HCT116 (cell line): ENCODE measurements at regions not wholly inside any gene's neighbourhood (a gene's known extent, or its start where the extent isn't known, plus 50 kb on each side); places are given as distances from the start of the nearest gene placed in this dataset.

Source experiments
- ATAC-seq: fragments of 200-7000 bp; cut with Tn5 transposase; 2 replicates; pipeline ENCODE4 v1.9.1; 2020; ENCODE audit warnings: mild to moderate bottlenecking, moderate library complexity
- BruUV-seq: library from RNA; stranded (reverse); fragments of 400-500 nt; replicated peaks from 2 replicates; lab custom pipeline; 2021; lab: Mats Ljungman, UMichigan
- CTCF ChIA-PET: fragments of 300-600 bp; sonication (Branson Sonifier 250); formaldehyde crosslinking; loops from one replicate; lab custom pipeline; 2021; ENCODE audit warnings: antibody characterized with exemption; lab: Charles Lee
- POLR2A ChIA-PET: fragments of 300-600, 350-600 bp; sonication (Branson Sonifier 250); formaldehyde crosslinking; loops from one replicate; lab custom pipeline; 2021; ENCODE audit warnings: antibody characterized with exemption; lab: Charles Lee
- RAD21 ChIA-PET, 2 experiments: fragments of 300-600 bp; sonication (Branson Sonifier 250); formaldehyde crosslinking; loops; one replicate each; lab custom pipeline; 2023; ENCODE audit warnings: low total read pairs in 2 of 2; ENCODE audit not compliant: uncharacterized antibody in 2 of 2, unreplicated experiment in 2 of 2, low non-redundant PET in 1 of 2; lab: Charles Lee
- DNase-seq: peaks from one replicate; pipeline ENCODE4 v3.0.0-alpha.2; 2010; ENCODE audit warnings: low read depth, low spot score
- H2AFZ ChIP-seq: fragments of 200-600 bp; shearing (Covaris generic), sonication (generic); 2 replicates; pipeline ENCODE4 v1.6.1; 2017; ENCODE audit warnings: low read depth, mixed run types, mixed read lengths, antibody characterized with exemption, low read length; ENCODE audit not compliant: poor library complexity, severe bottlenecking
- H3K27ac ChIP-seq: 2 replicates; pipeline ENCODE4 v1.5.1; 2012; ENCODE audit warnings: low read depth, low read length
- H3K27me3 ChIP-seq: fragments of 200-600 bp; sonication (generic); 2 replicates; pipeline ENCODE4 v1.6.1; 2016; ENCODE audit warnings: mixed run types, low read length, mixed read lengths; ENCODE audit not compliant: insufficient read depth
- H3K36me3 ChIP-seq, 2 experiments: fragments of 200-500 bp in 1 of 2; fragments of 200-600 bp in 1 of 2; sonication (Bioruptor generic) in 1 of 2; sonication (generic) in 1 of 2; 2 replicates each; pipeline versions ENCODE4 v1.5.1 to v1.6.1; 2014 to 2016; ENCODE audit warnings: low read length in 2 of 2, inconsistent platforms in 1 of 2, mixed read lengths in 1 of 2, mixed run types in 1 of 2; ENCODE audit not compliant: insufficient read depth in 2 of 2, control insufficient read depth in 1 of 2
- H3K4me1 ChIP-seq, 2 experiments: fragments of 200-600 bp in 1 of 2; sonication (generic) in 1 of 2; 2 replicates each; pipeline versions ENCODE4 v1.5.1 to v1.6.1; 2012 to 2017; ENCODE audit warnings: low read length in 2 of 2, inconsistent platforms in 1 of 2, mild to moderate bottlenecking in 1 of 2, mixed read lengths in 1 of 2, mixed run types in 1 of 2, moderate library complexity in 1 of 2; ENCODE audit not compliant: insufficient read depth in 2 of 2, control insufficient read depth in 1 of 2
- H3K4me2 ChIP-seq: fragments of 200-600 bp; sonication (generic); 2 replicates; pipeline ENCODE4 v1.6.1; 2017; ENCODE audit warnings: mixed run types, low read length, mixed read lengths
- H3K4me3 ChIP-seq, 2 experiments: fragments of 200-600 bp in 1 of 2; sonication (generic) in 1 of 2; replicated peaks in 1 of 2; 2 replicates each; pipeline ENCODE4 v1.5.1; 2011 to 2016; ENCODE audit warnings: low read length in 2 of 2, control low read depth in 1 of 2, low read depth in 1 of 2, mild to moderate bottlenecking in 1 of 2, mixed read lengths in 1 of 2, mixed run types in 1 of 2
- H3K79me2 ChIP-seq: fragments of 200-600 bp; sonication (generic); 2 replicates; pipeline ENCODE4 v1.6.1; 2017; ENCODE audit warnings: mild to moderate bottlenecking, mixed run types, low read length, moderate library complexity, mixed read lengths; ENCODE audit not compliant: insufficient read depth
- H3K9ac ChIP-seq: fragments of 200-600 bp; sonication (generic); 2 replicates; pipeline ENCODE4 v1.6.1; 2016; ENCODE audit warnings: low read length, mixed read lengths
- H3K9me2 ChIP-seq: fragments of 200-600 bp; sonication (generic), shearing (Covaris generic); 2 replicates; pipeline ENCODE4 v1.6.1; 2017; ENCODE audit warnings: mixed run types, mild to moderate bottlenecking, moderate library complexity; ENCODE audit not compliant: insufficient read depth
- H3K9me3 ChIP-seq, 2 experiments: fragments of 200-500 bp in 1 of 2; fragments of 200-600 bp in 1 of 2; sonication (Bioruptor generic) in 1 of 2; sonication (generic) in 1 of 2; 2 replicates each; pipeline ENCODE4 v1.6.1; 2014 to 2017; ENCODE audit warnings: low read length in 2 of 2, mixed read lengths in 2 of 2, inconsistent platforms in 1 of 2, low read depth in 1 of 2, mild to moderate bottlenecking in 1 of 2, mixed run types in 1 of 2, moderate library complexity in 1 of 2; ENCODE audit not compliant: control insufficient read depth in 1 of 2, insufficient read depth in 1 of 2
- H4K20me1 ChIP-seq: fragments of 200-600 bp; sonication (generic), shearing (Covaris generic); 2 replicates; pipeline ENCODE4 v1.6.1; 2017; ENCODE audit warnings: mixed run types, mild to moderate bottlenecking, moderate library complexity; ENCODE audit not compliant: insufficient read depth
- ATF3 ChIP-seq: IDR thresholded peaks from 2 replicates; pipeline ENCODE4 v1.6.1; 2012
- CTCF ChIP-seq, 3 experiments: fragments of 200-600 bp in 1 of 3; sonication (generic) in 1 of 3; IDR thresholded peaks in 2 of 3; conservative IDR thresholded peaks in 1 of 3; 2 replicates each; pipeline ENCODE4 v1.5.1; 2012 to 2017; ENCODE audit warnings: low read depth in 2 of 3, low read length in 2 of 3, antibody characterized with exemption in 1 of 3, borderline replicate concordance in 1 of 3, control low read depth in 1 of 3, mild to moderate bottlenecking in 1 of 3, mixed read lengths in 1 of 3, mixed run types in 1 of 3, moderate library complexity in 1 of 3; ENCODE audit not compliant: insufficient read depth in 1 of 3
- EGR1 ChIP-seq: IDR thresholded peaks from 2 replicates; pipeline ENCODE4 v1.6.1; 2012; ENCODE audit warnings: low read depth
- ELF1 ChIP-seq: IDR thresholded peaks from 2 replicates; pipeline ENCODE4 v1.6.1; 2012; ENCODE audit warnings: low read depth, borderline replicate concordance
- EZH2 ChIP-seq: fragments of 200-600 bp; sonication (generic); IDR thresholded peaks from 2 replicates; pipeline ENCODE4 v1.6.1; 2017; ENCODE audit warnings: antibody characterized with exemption, mixed run types
- FOSL1 ChIP-seq: IDR thresholded peaks from 2 replicates; pipeline ENCODE4 v1.6.1; 2012; ENCODE audit warnings: low read depth
- JUND ChIP-seq: IDR thresholded peaks from 2 replicates; pipeline ENCODE4 v1.6.1; 2012
- POLR2AphosphoS5 ChIP-seq: IDR thresholded peaks from 2 replicates; pipeline ENCODE4 v1.6.1; 2011; ENCODE audit warnings: mild to moderate bottlenecking, low read depth, low read length, moderate library complexity
- SIN3A ChIP-seq: IDR thresholded peaks from 2 replicates; pipeline ENCODE4 v1.6.1; 2012; ENCODE audit warnings: low read depth
- SRF ChIP-seq: IDR thresholded peaks from 2 replicates; pipeline ENCODE4 v1.6.1; 2012; ENCODE audit warnings: low read depth
- YY1 ChIP-seq: IDR thresholded peaks from 2 replicates; pipeline ENCODE4 v1.6.1; 2011; ENCODE audit warnings: low read length, low read depth, moderate library complexity, mild to moderate bottlenecking; ENCODE audit not compliant: insufficient replicate concordance; ENCODE audit errors: extremely low read depth
- ZNF274 ChIP-seq: fragments of 200-500 bp; sonication (Bioruptor generic); IDR thresholded peaks from 2 replicates; pipeline ENCODE4 v1.6.1; 2014; ENCODE audit warnings: mild to moderate bottlenecking, low read depth, low read length, inconsistent platforms
- intact Hi-C: fragments of 100-400 bp; cut with micrococcal nuclease; formaldehyde crosslinking; loops from 2 replicates; pipeline ENCODE4 v1.10.0; 2022
- TF ChIP-seq, protein P1 (sequence below): IDR thresholded peaks from 2 replicates; pipeline ENCODE4 v1.6.1; 2012; ENCODE audit warnings: low read depth
- TF ChIP-seq, protein P2 (sequence below): IDR thresholded peaks from 2 replicates; pipeline ENCODE4 v1.6.1; 2012

- H3K9me2 ChIP-seq, result no peaks in the 10 kb centered on the region
- no peaks in the 10 kb centered on the region for H3K9me3 ChIP-seq
- no peaks in the 10 kb centered on the region for H3K79me2 ChIP-seq
- H3K4me2 ChIP-seq, result no peak overlapping the region
- no TSS peak for BruUV-seq
- H3K4me1 ChIP-seq, result peaks cover 0 to 7% of the 10 kb centered on the region in 2 experiments; a peak in 1 of 4 replicates
- H3K4me3 ChIP-seq, result no peak overlapping the region
- no peaks in the 10 kb centered on the region for H3K36me3 ChIP-seq
- H3K27me3 ChIP-seq, result no peaks in the 10 kb centered on the region
- DNase-seq, result no peak
- POLR2A ChIA-PET, result no interaction called here
- no peak overlapping the region for H2AFZ ChIP-seq
- intact Hi-C loops, result no loop called here
- no peak for TF ChIP-seq ELF1
- TF ChIP-seq ZNF274, result no peak
- no peak for TF ChIP-seq EZH2
- no peak for TF ChIP-seq CTCF (IDR thresholded peaks at IDR 0.05 in 2 of 3, conservative IDR thresholded peaks at IDR 0.05 in 1 of 3; ENCODE audit: borderline replicate concordance in 1 of 3, insufficient read depth in 1 of 3, low read depth in 2 of 3, low read length in 2 of 3)
- no peak for TF ChIP-seq POLR2AphosphoS5
- no peak for TF ChIP-seq FOSL1
- TF ChIP-seq SRF, result no peak
- TF ChIP-seq EGR1, result no peak
- TF ChIP-seq, protein P1, sequence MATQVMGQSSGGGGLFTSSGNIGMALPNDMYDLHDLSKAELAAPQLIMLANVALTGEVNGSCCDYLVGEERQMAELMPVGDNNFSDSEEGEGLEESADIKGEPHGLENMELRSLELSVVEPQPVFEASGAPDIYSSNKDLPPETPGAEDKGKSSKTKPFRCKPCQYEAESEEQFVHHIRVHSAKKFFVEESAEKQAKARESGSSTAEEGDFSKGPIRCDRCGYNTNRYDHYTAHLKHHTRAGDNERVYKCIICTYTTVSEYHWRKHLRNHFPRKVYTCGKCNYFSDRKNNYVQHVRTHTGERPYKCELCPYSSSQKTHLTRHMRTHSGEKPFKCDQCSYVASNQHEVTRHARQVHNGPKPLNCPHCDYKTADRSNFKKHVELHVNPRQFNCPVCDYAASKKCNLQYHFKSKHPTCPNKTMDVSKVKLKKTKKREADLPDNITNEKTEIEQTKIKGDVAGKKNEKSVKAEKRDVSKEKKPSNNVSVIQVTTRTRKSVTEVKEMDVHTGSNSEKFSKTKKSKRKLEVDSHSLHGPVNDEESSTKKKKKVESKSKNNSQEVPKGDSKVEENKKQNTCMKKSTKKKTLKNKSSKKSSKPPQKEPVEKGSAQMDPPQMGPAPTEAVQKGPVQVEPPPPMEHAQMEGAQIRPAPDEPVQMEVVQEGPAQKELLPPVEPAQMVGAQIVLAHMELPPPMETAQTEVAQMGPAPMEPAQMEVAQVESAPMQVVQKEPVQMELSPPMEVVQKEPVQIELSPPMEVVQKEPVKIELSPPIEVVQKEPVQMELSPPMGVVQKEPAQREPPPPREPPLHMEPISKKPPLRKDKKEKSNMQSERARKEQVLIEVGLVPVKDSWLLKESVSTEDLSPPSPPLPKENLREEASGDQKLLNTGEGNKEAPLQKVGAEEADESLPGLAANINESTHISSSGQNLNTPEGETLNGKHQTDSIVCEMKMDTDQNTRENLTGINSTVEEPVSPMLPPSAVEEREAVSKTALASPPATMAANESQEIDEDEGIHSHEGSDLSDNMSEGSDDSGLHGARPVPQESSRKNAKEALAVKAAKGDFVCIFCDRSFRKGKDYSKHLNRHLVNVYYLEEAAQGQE, result no peak
- no peak for TF ChIP-seq YY1
- no peak for TF ChIP-seq SIN3A
- TF ChIP-seq, protein P2, sequence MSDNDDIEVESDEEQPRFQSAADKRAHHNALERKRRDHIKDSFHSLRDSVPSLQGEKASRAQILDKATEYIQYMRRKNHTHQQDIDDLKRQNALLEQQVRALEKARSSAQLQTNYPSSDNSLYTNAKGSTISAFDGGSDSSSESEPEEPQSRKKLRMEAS, result no peak
- no peak for TF ChIP-seq JUND
- TF ChIP-seq ATF3, result no peak
- no peak for ATAC-seq
- RAD21 ChIA-PET, result no interaction called here
- CTCF ChIA-PET, result no interaction called here
- no peak overlapping the region for H3K9ac ChIP-seq
- no peaks in the 10 kb centered on the region for H4K20me1 ChIP-seq
- H3K27ac ChIP-seq, result no peak overlapping the region
Observed at GRCh38 chr1:55588309-55588708, 373.1 kb upstream of the USP24 start.
